ENCODE measurements at regions not wholly inside any gene's neighbourhood (a gene's known extent, or its start where the extent isn't known, plus 50 kb on each side); places are given as distances from the start of the nearest gene placed in this dataset.

- no TSS peak for BruUV-seq (replicated peaks)
- H3K27ac Mint-ChIP-seq (ENCODE audit: unreplicated experiment) = no peak overlapping the region
These were observed 217.5 kb upstream of the RASGRP1 start for GRCh38 chr15:38782156-38782555.

GRCh38 chr15:38788918-38789317 lies 224.3 kb upstream of the RASGRP1 start:
- Mint-ChIP-seq H3K27me3 (ENCODE audit: insufficient read depth, unreplicated experiment) (no peaks in the 10 kb centered on the region), H3K4me3 (ENCODE audit: unreplicated experiment) (no peak overlapping the region), H3K36me3 (ENCODE audit: insufficient read depth, unreplicated experiment) (no peaks in the 10 kb centered on the region), H3K4me1 (ENCODE audit: low read depth, unreplicated experiment) (no peaks in the 10 kb centered on the region), H3K27ac (ENCODE audit: unreplicated experiment) (no peak overlapping the region), H3K9me3 (ENCODE audit: unreplicated experiment) (no peaks in the 10 kb centered on the region)
- no peak for TF ChIP-seq CTCF (IDR thresholded peaks at IDR 0.05; ENCODE audit: insufficient read depth in 1 of 2, low read depth in 1 of 2, low read length in 1 of 2, severe bottlenecking in 1 of 2, unreplicated experiment in 1 of 2)
- Histone ChIP-seq H3K4me1 (no peaks in the 10 kb centered on the region), H3K4me3 (ENCODE audit: low read depth, low read length) (no peak overlapping the region), H3K9me3 (no peaks in the 10 kb centered on the region), H3K27me3 (replicated peaks; ENCODE audit: control insufficient read depth, insufficient read depth, low read length) (no peaks in the 10 kb centered on the region), H3K36me3 (ENCODE audit: control insufficient read depth, insufficient read depth, low read length) (no peaks in the 10 kb centered on the region)
- intact Hi-C loops (cut with micrococcal nuclease; ENCODE audit: unreplicated experiment) = no loop called here
- ChIA-PET CTCF (no interaction called here), POLR2A (no interaction called here)
- no TSS peak for BruUV-seq (replicated peaks)
- DNase-seq = no peak

More at GRCh38 chr15:38782156-38782555, 217.5 kb upstream of the RASGRP1 start:
- no peaks in the 10 kb centered on the region for H3K36me3 Mint-ChIP-seq (ENCODE audit: insufficient read depth, unreplicated experiment)
- no peak for DNase-seq
- Histone ChIP-seq H3K4me3 (ENCODE audit: low read depth, low read length) (no peak overlapping the region), H3K36me3 (ENCODE audit: control insufficient read depth, insufficient read depth, low read length) (no peaks in the 10 kb centered on the region), H3K9me3 (no peaks in the 10 kb centered on the region), H3K27me3 (replicated peaks; ENCODE audit: control insufficient read depth, insufficient read depth, low read length) (no peaks in the 10 kb centered on the region), H3K4me1 (no peaks in the 10 kb centered on the region)
- ChIA-PET CTCF (no interaction called here), POLR2A (no interaction called here)
- no peak for TF ChIP-seq CTCF (IDR thresholded peaks at IDR 0.05; ENCODE audit: insufficient read depth in 1 of 2, low read depth in 1 of 2, low read length in 1 of 2, severe bottlenecking in 1 of 2, unreplicated experiment in 1 of 2)
- no peaks in the 10 kb centered on the region for H3K4me1 Mint-ChIP-seq (ENCODE audit: low read depth, unreplicated experiment)
- H3K9me3 Mint-ChIP-seq (ENCODE audit: unreplicated experiment) = peaks cover 9% of the 10 kb centered on the region
- intact Hi-C loops (cut with micrococcal nuclease; ENCODE audit: unreplicated experiment) = no loop called here
- H3K27me3 Mint-ChIP-seq (ENCODE audit: insufficient read depth, unreplicated experiment) = peaks cover 13% of the 10 kb centered on the region
- H3K4me3 Mint-ChIP-seq (ENCODE audit: unreplicated experiment) = no peak overlapping the region

GRCh38 chr15:38789566-38789965 lies 225.0 kb upstream of the RASGRP1 start:
- H3K9me3 ChIP-seq = no peaks in the 10 kb centered on the region
- no peak for TF ChIP-seq CTCF (IDR thresholded peaks at IDR 0.05; ENCODE audit: insufficient read depth in 1 of 2, low read depth in 1 of 2, low read length in 1 of 2, severe bottlenecking in 1 of 2, unreplicated experiment in 1 of 2)
- H3K4me1 ChIP-seq = no peaks in the 10 kb centered on the region
- ChIA-PET POLR2A (no interaction called here), CTCF (no interaction called here)
- Mint-ChIP-seq H3K27me3 (ENCODE audit: insufficient read depth, unreplicated experiment) (peaks cover 1% of the 10 kb centered on the region), H3K36me3 (ENCODE audit: insufficient read depth, unreplicated experiment) (no peaks in the 10 kb centered on the region), H3K9me3 (ENCODE audit: unreplicated experiment) (no peaks in the 10 kb centered on the region), H3K4me3 (ENCODE audit: unreplicated experiment) (no peak overlapping the region), H3K27ac (ENCODE audit: unreplicated experiment) (no peak overlapping the region), H3K4me1 (ENCODE audit: low read depth, unreplicated experiment) (no peaks in the 10 kb centered on the region)
- H3K36me3 ChIP-seq (ENCODE audit: control insufficient read depth, insufficient read depth, low read length) = no peaks in the 10 kb centered on the region
- intact Hi-C loops (cut with micrococcal nuclease; ENCODE audit: unreplicated experiment) = no loop called here
- no TSS peak for BruUV-seq (replicated peaks)
- H3K27me3 ChIP-seq (replicated peaks; ENCODE audit: control insufficient read depth, insufficient read depth, low read length) = no peaks in the 10 kb centered on the region
- DNase-seq = no peak
- H3K4me3 ChIP-seq (ENCODE audit: low read depth, low read length) = no peak overlapping the region

All from Caco-2 (cell line).